8988T (cell line): ENCODE measurements at regions not wholly inside any gene's neighbourhood (a gene's known extent, or its start where the extent isn't known, plus 50 kb on each side); places are given as distances from the start of the nearest gene placed in this dataset.
"Not testable (repeated sequence)": the region's sequence is repeated elsewhere in the genome, so short reads cannot be mapped to it uniquely, and the experiment has no call there.

Experiments used
- DNase-seq: peaks from one replicate; pipeline ENCODE4 v3.0.0; 2011

- no peak for DNase-seq
These were observed 171.4 kb downstream of the EDEM1 start for GRCh38 chr3:5358911-5359310.

- no peak for DNase-seq
These were observed 172.9 kb downstream of the EDEM1 start for GRCh38 chr3:5360453-5360852.

DNA sequence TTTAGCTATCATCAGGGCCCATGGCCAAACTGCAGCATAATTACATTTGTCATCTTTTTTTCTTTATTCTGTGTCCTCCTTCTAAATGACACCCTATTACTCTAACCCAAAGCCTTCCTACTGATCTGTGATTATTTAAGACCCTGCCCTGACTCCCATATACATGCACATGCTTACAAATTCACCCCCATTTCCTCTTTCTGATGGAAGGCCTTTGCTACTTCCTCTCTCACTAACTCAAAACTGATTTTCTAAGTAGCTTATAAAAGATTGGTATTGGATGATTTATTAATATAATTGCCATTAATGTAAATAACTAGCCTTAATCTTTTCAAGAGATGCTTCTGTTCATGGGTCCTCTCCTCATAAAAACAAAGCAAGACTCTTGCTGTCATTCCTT, 179.2 kb downstream of the EDEM1 start:
- DNase-seq: no peak

DNA sequence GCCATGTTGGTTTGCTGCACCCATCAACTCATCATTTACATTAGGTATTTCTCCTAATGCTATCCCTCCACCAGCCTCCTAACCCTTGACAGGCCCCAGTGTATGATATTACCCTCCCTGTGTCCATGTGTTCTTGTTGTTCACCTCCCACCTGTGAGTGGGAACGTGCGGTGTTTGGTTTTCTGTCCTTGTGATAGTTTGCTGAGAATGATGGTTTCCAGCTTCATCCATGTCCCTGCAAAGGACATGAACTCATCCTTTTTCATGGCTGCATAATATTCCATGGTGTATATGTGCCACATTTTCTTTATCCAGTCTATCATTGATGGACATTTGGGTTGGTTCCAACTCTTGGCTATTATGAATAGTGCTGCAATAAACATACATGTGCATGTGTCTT, 184.0 kb downstream of the EDEM1 start:
- not testable (repeated sequence) for DNase-seq

GRCh38 chr3:5376761-5377160, 189.3 kb downstream of the EDEM1 start:
- no peak for DNase-seq

DNA sequence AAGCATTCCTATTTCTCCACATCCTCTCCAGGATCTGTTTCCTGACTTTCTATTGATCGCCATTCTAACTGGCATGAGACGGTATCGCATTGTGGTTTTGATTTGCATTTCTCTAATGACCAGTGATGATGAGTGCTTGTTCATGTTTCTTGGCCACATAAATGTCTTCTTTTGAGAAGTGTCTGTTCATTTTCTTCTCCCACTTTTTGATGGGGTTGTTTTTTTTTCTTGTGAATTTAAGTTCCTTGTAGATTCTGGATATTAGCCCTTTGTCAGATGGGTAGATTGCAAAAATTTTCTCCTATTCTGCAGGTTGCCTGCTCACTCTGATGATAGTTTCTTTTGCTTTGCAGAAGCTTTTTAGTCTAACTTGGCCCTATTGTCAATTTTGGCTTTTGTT, 191.8 kb downstream of the EDEM1 start:
- DNase-seq: not testable (repeated sequence)

- DNase-seq: not testable (repeated sequence)
These were observed 196.2 kb downstream of the EDEM1 start for GRCh38 chr3:5383486-5384263.

GRCh38 chr3:5384557-5385236, 197.2 kb downstream of the EDEM1 start:
- DNase-seq: no peak

- no peak for DNase-seq
These were observed 200.6 kb downstream of the EDEM1 start for GRCh38 chr3:5388091-5388490.

DNA sequence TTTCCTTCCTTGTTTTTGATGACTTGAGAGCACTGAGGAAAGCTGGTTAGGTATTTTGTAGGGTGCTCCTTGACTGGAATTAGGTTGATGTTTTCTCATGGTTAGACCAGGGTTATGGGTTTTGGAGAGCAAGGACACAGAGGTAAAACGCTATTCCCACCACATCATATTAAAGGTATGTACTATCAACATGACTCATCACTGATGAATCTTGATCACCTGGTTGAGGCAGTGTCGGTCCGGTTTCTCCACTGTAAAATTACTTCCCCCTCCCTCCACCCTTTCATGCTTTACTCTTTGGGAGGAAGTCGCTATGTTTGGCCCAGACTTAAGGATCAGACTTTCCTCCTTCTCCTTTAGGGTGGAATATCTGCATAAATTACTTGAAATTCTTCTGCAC, 201.6 kb downstream of the EDEM1 start:
- DNase-seq: peak; percentile 9

- DNase-seq: no peak
These were observed 202.7 kb downstream of the EDEM1 start for GRCh38 chr3:5390221-5390620.

- no peak for DNase-seq
These were observed 203.6 kb downstream of the EDEM1 start for GRCh38 chr3:5390936-5391625.

DNA sequence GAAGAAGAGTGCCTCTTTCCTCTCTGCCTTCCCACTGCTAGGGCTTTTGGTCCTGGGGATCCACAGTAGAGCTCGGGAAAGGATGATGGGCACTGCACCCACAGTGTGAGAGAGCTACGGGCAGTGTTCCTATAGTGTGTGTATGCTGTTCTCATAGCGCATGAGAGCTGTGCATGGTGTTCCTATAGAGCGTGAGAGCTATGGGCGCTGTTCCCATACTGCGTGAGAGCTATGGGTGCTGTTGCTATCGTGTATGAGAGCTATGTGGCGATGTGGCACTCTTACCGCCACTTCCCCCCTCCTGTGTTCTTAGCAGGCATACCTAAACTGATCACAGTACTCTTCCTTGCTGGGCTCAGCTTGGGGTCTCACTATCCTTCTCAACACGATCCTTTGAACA, 213.5 kb downstream of the EDEM1 start:
- no peak for DNase-seq

DNA sequence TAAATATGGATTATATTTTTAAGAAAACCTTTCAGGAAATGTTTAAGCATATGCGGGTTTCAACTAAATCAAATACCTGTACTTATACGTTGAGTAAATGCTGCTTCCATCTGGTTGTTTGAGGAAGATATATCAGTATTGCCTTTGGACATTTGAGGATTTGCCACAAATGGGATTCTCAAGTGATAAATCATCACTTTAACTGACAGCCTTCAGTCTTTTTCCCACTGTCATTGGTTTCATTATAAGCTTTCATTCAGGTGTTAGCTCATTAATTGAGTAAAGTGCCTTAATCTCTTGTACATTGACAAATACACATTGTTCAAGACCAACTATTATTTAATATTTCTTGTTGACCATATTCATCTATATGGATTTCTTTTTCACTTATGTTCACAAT, 217.2 kb downstream of the EDEM1 start:
- no peak for DNase-seq

- DNase-seq: no peak
These were observed 224.3 kb downstream of the EDEM1 start for GRCh38 chr3:5411786-5412185.

DNA sequence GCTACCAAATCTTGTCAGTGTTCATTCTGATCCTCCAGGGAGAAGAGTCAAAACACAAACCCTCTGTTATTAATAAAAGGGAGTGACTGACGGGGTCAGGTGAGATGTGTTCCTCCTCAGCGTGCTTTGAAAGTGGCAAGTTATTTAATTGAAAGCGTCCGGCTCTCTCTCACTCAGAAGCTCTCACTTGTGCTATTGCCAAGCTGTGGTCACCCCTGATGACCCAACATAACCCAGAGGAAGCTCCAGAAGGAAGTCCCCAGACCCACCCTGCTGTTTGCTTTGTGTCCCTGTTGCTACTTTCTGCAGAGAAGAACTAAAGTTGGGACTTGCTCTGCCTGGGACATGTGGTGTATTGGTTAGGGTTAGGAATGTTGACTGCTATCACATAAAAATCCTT, 235.6 kb downstream of the EDEM1 start:
- DNase-seq: no peak

GRCh38 chr3:5423523-5423922, 236.0 kb downstream of the EDEM1 start:
- no peak for DNase-seq

DNA sequence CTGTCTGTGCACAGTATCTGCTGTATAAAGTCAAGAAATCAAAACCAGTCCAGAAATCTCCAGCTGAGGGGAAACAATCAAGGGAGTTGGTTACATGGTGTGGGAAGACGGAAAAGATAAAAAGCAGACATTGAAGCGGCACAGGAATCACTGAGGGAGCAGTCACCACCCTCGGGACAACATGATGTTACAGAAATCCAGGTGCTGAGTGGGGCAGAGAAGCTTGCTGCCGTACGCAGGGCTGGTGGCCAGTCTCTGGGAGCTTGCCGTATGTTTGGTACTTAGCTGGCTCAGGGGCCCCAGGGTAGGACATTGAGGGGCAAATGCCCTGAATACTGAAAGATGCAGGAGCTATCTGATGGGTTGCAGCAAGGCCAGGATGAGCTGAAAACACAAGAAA, 237.9 kb downstream of the EDEM1 start:
- no peak for DNase-seq

DNA sequence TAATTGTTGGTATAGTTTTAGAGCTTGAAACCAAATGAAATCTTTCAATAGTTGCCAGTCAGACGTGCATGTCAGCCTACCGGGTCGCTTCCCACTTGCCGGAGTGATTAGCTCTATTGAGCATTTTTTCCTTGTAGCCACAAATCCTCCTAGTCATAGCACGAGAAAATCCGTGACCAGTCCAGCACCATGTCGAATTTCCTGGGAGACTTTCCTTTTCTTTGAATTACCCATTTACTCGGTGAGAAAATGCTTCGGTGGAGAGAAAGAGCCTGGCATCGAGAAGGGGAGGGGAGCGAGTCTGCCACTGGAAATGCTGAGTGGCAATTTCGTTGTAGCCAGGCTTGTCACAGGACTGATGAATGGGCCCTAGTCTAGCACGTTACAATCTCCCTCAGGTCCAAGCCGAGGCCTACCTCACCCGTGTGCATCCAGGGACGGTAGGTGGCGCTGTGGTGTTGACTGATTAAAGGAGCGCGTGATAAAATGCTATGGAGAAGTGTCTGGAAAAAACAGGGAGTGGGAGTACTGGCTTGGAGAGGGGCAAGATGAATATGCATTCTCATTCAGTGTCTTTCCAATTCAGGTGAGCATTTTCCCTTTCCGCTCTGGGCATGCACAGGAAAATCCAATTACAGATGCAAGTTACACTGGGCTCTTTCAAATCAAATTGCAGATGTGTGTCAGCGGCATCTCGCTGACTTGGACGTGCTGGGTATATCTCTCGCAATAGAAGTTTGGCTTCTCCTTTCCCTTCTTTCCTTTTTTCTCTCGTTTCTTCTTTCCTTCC, 238.8 kb downstream of the EDEM1 start:
- peak; percentile 31 for DNase-seq

GRCh38 chr3:5427021-5427420, 239.5 kb downstream of the EDEM1 start:
- DNase-seq: no peak

GRCh38 chr3:5427938-5428337, 240.4 kb downstream of the EDEM1 start:
- no peak for DNase-seq

- no peak for DNase-seq
These were observed 241.4 kb downstream of the EDEM1 start for GRCh38 chr3:5428607-5429516.
